Epithelial cell of esophagus (primary cell): ENCODE measurements at regions not wholly inside any gene's neighbourhood (a gene's known extent, or its start where the extent isn't known, plus 50 kb on each side); places are given as distances from the start of the nearest gene placed in this dataset.

Experiments
- DNase-seq: peaks from one replicate; pipeline ENCODE4 v3.0.0; 2010; ENCODE audit warnings: low read depth
- H3K4me3 ChIP-seq: 2 replicates; pipeline ENCODE4 v1.5.1; 2011; ENCODE audit warnings: mild to moderate bottlenecking, low read length, control low read depth
- TF ChIP-seq, protein P1 (sequence below): IDR thresholded peaks from 2 replicates; pipeline ENCODE4 v1.5.1; 2011; ENCODE audit warnings: low read depth, mild to moderate bottlenecking, low read length, control low read depth, inconsistent platforms; ENCODE audit not compliant: insufficient read depth; ENCODE audit errors: missing control alignments

DNA sequence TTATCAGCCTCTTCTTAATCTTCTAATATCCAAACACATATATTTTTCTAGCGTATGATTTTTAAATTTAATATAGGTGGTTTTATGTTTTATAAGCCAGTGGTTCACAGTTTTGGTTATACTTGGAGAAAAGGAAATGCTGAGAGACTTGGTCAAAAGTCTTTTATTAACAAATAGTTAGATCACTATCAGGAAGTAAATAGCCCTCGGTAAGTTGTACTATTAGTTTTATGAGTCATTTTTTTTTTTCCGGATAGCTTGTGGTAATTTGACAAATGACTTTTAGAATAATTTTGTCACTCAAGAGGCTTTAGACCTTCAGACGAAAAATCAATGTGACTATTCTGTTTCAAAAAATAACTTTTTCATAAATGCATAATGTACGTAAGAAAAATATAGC, 232.2 kb upstream of the ROBO1 start:
- TF ChIP-seq, protein P1, sequence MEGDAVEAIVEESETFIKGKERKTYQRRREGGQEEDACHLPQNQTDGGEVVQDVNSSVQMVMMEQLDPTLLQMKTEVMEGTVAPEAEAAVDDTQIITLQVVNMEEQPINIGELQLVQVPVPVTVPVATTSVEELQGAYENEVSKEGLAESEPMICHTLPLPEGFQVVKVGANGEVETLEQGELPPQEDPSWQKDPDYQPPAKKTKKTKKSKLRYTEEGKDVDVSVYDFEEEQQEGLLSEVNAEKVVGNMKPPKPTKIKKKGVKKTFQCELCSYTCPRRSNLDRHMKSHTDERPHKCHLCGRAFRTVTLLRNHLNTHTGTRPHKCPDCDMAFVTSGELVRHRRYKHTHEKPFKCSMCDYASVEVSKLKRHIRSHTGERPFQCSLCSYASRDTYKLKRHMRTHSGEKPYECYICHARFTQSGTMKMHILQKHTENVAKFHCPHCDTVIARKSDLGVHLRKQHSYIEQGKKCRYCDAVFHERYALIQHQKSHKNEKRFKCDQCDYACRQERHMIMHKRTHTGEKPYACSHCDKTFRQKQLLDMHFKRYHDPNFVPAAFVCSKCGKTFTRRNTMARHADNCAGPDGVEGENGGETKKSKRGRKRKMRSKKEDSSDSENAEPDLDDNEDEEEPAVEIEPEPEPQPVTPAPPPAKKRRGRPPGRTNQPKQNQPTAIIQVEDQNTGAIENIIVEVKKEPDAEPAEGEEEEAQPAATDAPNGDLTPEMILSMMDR, result no peak
- peak; percentile 42 for DNase-seq
- no peak overlapping the region for H3K4me3 ChIP-seq

DNA sequence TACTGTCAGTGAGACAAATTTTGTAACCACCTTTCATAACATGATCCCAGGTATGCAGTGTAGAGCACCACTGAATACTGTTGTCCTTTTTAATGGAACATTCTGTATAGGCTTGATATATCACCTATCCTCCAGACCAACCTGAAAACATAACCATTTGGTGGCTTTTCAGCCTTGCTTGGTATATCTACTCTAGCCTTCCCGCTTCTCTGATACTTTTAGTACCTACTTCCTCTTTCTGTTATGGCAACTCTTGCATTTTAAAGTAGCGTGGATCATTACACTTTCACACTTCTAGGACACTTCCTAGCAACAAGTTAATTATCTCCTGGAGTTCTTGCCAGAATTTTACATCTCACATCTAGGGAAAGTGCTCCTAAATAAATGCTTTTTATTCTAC, 226.6 kb upstream of the ROBO1 start:
- TF ChIP-seq, protein P1, result no peak
- DNase-seq, result no peak
- H3K4me3 ChIP-seq, result no peak overlapping the region

DNA sequence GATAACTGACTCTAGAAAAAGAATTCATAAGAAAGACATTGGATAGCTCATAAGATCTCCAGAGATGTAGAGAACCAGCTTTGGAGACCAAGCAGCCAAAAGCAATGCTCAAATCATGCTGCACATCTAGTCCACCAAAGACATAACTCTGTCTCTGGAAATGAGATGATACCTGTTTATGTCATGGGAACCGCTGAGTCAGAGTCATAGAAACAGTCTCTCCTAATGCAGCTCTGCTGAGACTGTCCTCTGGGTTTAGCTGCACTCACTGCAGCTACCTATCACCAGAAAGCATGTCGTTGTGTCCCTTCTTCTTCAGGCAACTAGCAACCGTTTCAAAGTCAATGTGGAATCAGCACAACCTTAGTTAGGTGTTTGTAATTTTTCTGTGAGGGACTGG, 218.5 kb upstream of the ROBO1 start:
- H3K4me3 ChIP-seq, result no peak overlapping the region
- TF ChIP-seq, protein P1, result no peak
- DNase-seq, result peak; percentile 18

DNA sequence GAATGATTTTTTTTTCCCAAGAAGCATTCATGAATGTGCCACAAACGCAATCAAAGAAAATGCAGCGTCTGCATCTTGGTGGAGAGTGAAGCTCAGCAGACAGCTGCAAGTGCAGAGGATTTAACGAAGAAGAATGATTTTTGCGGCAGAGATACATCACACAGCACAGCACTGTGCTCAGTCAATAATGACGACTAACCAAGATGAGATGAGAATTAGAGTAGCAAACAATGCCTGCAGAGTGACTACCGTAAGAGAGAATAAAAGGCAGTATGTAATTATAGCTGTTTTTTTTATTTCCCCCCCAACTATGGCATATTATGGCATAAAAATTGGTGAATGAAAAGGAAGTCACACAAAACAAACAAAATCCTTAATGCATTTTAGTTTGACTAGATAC, 218.0 kb upstream of the ROBO1 start:
- TF ChIP-seq, protein P1, result no peak
- no peak overlapping the region for H3K4me3 ChIP-seq
- DNase-seq, result no peak

DNA sequence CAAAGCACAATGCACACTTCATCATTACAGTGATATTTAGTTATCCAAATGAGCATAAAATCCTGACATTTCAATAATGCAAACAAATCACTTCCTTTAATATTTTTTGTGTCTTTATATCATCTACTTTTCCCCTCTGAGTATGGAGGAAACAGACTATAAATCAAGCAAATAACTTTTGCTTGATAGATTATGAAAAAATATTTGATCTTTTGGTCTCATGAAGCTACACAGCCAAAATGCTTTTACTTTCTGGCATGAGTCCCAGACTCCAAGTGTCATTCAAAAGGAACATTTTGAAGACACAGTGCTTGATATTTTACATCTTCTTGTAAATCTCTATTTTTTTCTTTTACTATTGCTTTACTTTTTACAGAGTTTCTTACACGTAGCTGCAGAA, 215.3 kb upstream of the ROBO1 start:
- TF ChIP-seq, protein P1, result no peak
- H3K4me3 ChIP-seq, result no peak overlapping the region
- DNase-seq, result no peak

DNA sequence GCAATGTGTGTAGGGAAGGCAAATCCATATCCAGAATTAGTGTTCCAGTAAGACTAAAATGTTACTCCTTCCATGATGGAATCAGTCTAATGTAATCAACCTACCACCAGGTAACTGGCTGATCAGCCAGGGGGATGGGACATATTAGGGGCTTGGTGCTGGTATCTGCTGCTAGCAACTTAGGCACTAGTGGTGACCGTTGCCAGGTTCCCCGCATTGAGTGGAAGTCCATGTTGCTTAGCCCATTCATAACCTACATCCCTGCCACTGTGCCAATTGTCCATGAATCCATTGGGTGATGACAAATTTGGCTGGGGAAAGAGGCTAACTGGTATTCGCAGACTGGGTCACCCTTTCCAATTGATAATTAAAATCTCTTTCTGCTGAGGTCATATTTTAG, 212.2 kb upstream of the ROBO1 start:
- TF ChIP-seq, protein P1, result no peak
- H3K4me3 ChIP-seq, result no peak overlapping the region
- DNase-seq, result no peak

DNA sequence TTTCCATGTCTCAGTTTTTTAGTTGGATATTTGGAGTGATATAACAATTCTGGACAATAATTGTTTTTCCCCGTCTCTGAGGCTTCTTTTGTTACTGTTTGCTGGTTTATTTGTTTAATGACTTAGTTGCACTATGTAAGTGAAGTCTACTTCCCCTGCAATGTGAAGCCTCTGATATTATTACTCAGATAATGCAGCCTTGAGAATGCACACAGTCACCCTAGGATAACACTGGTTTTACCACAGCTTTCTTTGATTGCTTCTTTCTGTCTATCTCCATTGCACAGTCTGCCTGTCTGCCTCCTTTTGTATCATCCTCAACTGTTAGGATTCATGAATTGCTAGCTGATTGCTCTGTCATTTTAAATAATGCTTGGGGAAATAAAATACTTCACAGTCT, 208.7 kb upstream of the ROBO1 start:
- TF ChIP-seq, protein P1, result no peak
- peak; percentile 25 for DNase-seq
- no peak overlapping the region for H3K4me3 ChIP-seq
